Glutamatergic neuron (in vitro differentiated cells): ENCODE measurements at regions not wholly inside any gene's neighbourhood (a gene's known extent, or its start where the extent isn't known, plus 50 kb on each side); places are given as distances from the start of the nearest gene placed in this dataset.

Experiments used
- DNase-seq: peaks from one replicate; pipeline ENCODE4 v3.0.0; 2022
- H3K27ac Mint-ChIP-seq: one replicate; pipeline ENCODE4 v1.8.0; 2020; ENCODE audit warnings: mild to moderate bottlenecking, mixed read lengths, inconsistent platforms; ENCODE audit not compliant: unreplicated experiment
- H3K27me3 Mint-ChIP-seq: one replicate; pipeline ENCODE4 v1.8.0; 2020; ENCODE audit warnings: mild to moderate bottlenecking, moderate library complexity, mixed read lengths, inconsistent platforms; ENCODE audit not compliant: unreplicated experiment
- H3K36me3 Mint-ChIP-seq: one replicate; pipeline ENCODE4 v1.8.0; 2020; ENCODE audit warnings: mild to moderate bottlenecking, mixed read lengths, inconsistent platforms; ENCODE audit not compliant: unreplicated experiment
- H3K4me1 Mint-ChIP-seq: one replicate; pipeline ENCODE4 v1.8.0; 2020; ENCODE audit warnings: mild to moderate bottlenecking, low read depth, mixed read lengths, inconsistent platforms; ENCODE audit not compliant: unreplicated experiment
- H3K4me3 Mint-ChIP-seq: one replicate; pipeline ENCODE4 v1.8.0; 2020; ENCODE audit warnings: mild to moderate bottlenecking, mixed read lengths, inconsistent platforms; ENCODE audit not compliant: unreplicated experiment
- H3K9me3 Mint-ChIP-seq: one replicate; pipeline ENCODE4 v1.8.0; 2020; ENCODE audit warnings: mild to moderate bottlenecking, moderate library complexity, mixed read lengths, inconsistent platforms; ENCODE audit not compliant: unreplicated experiment
- TF ChIP-seq, protein P1 (sequence below): fragments of 200-600 bp; sonication (generic); IDR thresholded peaks from one replicate; pipeline ENCODE4 v1.5.0; 2021; ENCODE audit not compliant: partially characterized antibody, unreplicated experiment

DNA sequence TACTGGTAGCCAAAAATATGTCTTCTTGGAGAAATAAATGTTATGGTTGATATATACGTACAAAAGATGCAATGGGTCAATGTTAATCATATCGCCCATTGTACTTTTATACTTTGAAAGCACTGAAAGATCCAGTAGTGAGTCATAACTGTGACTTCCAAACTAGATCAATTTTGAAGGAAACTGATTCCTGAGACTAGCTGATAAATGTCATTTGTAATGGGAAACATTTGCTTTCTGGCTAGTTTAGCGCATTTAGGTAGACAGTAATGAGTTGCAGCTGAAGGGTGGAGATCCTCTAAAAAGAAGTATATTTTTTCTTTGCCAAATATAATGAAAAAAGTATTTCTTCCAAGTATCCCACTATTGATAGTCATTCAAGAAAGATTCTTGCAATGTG lies 53.5 kb upstream of the ARHGAP21 start:
- no peak overlapping the region for H3K4me3 Mint-ChIP-seq
- no peaks in the 10 kb centered on the region for H3K4me1 Mint-ChIP-seq
- DNase-seq: no peak
- no peak overlapping the region for H3K27ac Mint-ChIP-seq
- no peaks in the 10 kb centered on the region for H3K36me3 Mint-ChIP-seq
- TF ChIP-seq, protein P1, sequence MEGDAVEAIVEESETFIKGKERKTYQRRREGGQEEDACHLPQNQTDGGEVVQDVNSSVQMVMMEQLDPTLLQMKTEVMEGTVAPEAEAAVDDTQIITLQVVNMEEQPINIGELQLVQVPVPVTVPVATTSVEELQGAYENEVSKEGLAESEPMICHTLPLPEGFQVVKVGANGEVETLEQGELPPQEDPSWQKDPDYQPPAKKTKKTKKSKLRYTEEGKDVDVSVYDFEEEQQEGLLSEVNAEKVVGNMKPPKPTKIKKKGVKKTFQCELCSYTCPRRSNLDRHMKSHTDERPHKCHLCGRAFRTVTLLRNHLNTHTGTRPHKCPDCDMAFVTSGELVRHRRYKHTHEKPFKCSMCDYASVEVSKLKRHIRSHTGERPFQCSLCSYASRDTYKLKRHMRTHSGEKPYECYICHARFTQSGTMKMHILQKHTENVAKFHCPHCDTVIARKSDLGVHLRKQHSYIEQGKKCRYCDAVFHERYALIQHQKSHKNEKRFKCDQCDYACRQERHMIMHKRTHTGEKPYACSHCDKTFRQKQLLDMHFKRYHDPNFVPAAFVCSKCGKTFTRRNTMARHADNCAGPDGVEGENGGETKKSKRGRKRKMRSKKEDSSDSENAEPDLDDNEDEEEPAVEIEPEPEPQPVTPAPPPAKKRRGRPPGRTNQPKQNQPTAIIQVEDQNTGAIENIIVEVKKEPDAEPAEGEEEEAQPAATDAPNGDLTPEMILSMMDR: no peak
- H3K9me3 Mint-ChIP-seq: no peaks in the 10 kb centered on the region
- H3K27me3 Mint-ChIP-seq: no peaks in the 10 kb centered on the region

DNA sequence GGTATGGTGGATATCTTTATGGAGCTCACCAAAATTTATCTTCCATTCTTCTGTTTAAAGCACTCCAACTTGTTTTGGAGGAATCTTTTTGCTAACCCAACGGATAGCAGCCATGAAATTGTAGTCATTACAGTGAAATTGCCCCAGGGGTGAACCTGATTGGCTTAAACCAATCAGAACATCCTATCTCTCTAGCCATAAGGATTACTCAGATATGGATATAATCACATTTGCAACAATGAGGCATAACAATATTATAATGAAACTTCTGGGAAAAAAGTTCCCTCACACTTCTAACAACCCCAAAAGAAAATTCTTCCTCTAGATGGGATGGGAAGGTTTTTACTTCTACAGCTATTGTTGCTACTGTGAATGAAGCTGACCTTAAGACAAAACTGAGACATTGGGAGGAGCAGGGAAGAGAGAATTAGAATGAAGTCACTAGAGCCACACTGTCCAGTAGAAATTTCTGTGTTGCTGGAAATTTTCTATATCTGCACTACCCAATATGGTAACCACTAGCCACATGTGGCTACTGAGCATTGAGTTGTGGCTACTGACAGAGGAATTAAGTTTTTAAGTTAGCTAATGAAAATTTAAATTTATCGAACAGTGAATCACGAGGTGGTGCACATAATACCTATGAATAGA lies 50.4 kb upstream of the ARHGAP21 start:
- H3K4me3 Mint-ChIP-seq: no peak overlapping the region
- DNase-seq: no peak
- no peaks in the 10 kb centered on the region for H3K9me3 Mint-ChIP-seq
- TF ChIP-seq, protein P1: no peak
- no peak overlapping the region for H3K27ac Mint-ChIP-seq
- no peaks in the 10 kb centered on the region for H3K27me3 Mint-ChIP-seq
- H3K36me3 Mint-ChIP-seq: no peaks in the 10 kb centered on the region
- no peaks in the 10 kb centered on the region for H3K4me1 Mint-ChIP-seq
